GM20000 (cell line): ENCODE measurements at regions not wholly inside any gene's neighbourhood (a gene's known extent, or its start where the extent isn't known, plus 50 kb on each side); places are given as distances from the start of the nearest gene placed in this dataset.
"Not testable (repeated sequence)": the region's sequence is repeated elsewhere in the genome, so short reads cannot be mapped to it uniquely, and the experiment has no call there.

Source experiments
- DNase-seq: peaks from one replicate; pipeline ENCODE4 v3.0.0; 2012; ENCODE audit warnings: low spot score
- TF ChIP-seq, protein P1 (sequence below): IDR thresholded peaks from 2 replicates; pipeline ENCODE4 v1.5.1; 2012; ENCODE audit warnings: mild to moderate bottlenecking, control low read depth; ENCODE audit errors: extremely low read depth, missing control alignments

DNA sequence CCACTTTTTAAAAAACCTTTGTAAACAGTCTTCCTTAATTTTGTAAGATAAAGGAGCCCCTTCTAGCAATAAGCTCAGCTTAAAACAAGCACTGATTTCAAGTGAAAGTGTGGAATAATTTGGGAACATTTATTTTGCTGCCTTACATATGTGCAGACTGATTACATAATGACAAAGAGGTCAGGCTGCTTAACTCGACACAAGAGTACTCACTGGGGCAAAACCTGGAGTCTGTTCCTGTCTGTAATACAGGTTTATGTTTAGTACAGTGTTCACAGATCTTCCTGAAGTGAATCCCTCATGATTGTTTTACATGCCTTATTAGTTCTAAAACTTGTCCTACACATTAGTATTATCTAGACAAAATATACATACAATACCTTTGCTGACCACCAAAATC lies 609.8 kb downstream of the LMO7 start:
- TF ChIP-seq, protein P1, sequence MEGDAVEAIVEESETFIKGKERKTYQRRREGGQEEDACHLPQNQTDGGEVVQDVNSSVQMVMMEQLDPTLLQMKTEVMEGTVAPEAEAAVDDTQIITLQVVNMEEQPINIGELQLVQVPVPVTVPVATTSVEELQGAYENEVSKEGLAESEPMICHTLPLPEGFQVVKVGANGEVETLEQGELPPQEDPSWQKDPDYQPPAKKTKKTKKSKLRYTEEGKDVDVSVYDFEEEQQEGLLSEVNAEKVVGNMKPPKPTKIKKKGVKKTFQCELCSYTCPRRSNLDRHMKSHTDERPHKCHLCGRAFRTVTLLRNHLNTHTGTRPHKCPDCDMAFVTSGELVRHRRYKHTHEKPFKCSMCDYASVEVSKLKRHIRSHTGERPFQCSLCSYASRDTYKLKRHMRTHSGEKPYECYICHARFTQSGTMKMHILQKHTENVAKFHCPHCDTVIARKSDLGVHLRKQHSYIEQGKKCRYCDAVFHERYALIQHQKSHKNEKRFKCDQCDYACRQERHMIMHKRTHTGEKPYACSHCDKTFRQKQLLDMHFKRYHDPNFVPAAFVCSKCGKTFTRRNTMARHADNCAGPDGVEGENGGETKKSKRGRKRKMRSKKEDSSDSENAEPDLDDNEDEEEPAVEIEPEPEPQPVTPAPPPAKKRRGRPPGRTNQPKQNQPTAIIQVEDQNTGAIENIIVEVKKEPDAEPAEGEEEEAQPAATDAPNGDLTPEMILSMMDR = no peak
- no peak for DNase-seq

DNA sequence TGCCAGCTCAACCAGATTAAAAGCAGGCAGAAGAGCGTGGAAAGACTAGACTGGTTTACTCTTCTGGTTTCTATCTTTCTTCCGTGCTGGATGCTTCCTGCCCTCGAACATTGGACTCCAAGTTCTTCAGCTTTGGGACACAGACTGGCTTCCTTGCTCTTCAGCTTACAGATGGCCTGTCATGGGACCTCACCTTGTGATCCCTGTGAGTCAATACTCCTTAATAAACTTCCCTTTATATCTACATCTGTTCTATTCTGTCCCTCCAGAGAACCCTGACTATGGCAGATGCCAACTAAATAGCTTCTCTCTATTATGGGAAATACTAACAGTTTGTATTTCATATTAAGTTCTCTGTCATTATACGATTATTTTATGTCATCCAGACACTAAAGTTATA lies 609.1 kb downstream of the LMO7 start:
- DNase-seq = no peak
- TF ChIP-seq, protein P1 = no peak

DNA sequence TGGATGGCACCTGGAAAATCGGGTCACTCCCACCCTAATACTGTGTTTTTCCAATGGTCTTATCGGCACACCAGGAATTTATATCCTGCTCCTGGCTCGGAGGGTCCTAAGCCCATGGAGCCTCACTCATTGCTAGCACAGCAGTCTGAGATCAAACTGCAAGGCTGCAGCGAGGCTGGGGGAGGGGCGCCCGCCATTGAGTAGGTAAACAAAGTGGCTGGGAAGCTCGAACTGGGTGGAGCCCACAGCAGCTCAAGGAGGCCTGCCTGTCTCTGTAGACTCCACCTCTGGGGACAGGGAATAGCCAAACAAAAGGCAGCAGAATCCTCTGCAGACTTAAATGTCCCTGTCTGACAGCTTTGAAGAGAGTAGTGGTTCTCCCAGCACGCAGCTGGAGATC lies 607.0 kb downstream of the LMO7 start:
- DNase-seq = not testable (repeated sequence)

DNA sequence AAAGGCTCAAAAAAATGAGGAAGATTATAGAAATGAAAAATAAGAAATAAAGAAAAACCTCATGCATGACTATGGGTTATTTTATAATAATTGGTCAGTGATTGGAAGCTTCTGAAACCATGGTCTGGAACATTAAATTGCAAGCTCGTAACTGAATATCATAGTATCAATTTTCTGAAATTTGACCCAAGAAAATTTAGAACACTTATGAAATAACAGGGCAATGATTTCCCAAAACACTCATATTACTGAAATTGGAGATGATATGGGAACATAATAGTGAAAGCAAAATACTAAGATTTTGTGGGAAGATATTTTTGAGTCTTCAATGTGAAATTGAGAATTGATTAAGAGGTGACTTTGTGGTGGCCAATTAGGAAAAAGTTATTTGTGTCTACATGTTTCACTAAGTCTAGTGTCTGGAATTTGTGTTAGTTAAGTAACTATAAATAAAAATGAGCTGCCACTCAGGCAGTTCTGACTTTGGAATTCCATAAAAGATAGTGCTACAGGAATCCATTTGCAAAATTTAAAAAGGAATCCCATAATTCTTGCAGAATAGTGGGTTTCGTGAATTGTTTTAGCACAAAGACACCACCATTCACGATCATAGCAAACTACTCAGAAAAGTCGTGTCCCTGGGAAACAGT lies 603.0 kb downstream of the LMO7 start:
- no peak for DNase-seq
- TF ChIP-seq, protein P1 = no peak

DNA sequence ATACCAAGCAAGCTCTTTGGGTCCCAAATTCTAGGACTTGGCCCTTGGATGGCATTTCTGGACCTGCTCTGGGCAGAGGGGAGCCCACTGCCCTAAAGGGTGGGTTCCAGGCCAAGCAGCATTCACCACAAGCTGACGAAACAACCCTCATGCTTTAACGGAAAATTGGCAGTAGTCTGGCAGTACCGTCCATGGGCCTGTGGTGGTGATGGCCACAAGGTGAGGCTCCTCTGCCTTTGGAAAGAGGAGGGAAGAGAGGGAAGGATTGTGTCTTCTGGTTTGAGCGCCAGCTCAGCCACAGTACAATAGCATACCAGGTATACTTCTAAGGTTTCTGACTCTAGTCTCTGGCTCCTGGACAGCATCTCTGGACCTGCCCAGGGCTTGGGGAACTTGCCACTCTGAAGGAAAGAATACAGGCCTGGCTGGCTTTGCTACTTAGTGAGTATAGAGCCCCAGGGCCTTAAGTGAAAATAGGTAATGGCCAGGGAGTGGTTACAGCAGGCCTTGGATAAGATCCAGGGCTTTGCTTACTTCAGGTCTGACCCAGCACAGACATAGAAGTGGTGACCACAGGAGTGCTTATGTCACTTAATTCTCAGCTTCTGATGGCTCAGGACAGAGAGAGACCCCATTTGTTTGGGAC lies 595.5 kb downstream of the LMO7 start:
- DNase-seq = no peak
- TF ChIP-seq, protein P1 = no peak

DNA sequence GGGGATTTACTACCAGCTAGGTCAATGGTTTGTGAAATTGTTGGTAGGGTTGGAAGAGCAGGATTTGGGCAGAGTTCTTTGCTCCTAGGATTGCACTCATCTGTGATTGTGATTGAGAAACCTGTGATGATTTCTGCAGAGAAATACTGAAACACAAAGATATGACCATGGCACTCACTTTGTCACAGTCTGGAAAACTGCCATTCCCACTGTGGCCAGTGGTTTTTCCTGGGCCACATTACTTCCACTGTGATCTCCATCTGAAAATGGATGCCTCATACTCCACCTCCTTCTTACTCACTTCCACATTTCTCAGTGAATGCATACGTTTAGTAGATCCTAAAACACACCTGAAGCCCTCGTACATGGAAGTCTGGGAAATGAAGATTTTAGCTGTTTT lies 593.2 kb downstream of the LMO7 start:
- no peak for DNase-seq

DNA sequence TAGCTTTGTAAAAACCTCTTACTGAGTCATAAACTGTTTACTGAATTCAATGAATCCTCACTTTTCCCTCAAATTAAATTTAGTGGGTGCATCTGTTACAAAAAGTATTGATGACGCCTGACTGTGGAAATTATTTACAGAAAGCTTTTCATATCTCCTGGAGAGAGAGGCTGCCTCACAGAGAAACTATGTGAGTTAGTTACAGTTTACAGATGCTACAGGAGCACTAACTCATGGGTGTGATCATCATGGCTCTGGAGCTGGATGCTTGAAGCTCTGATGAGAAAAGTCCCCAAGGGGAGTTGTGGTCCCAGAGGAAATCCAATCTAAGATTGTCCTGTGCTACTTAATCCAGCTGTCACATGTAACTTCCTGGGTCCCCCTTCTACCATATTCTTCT lies 590.8 kb downstream of the LMO7 start:
- DNase-seq = no peak
- TF ChIP-seq, protein P1 = no peak

More for the DNA sequence above, 593.2 kb downstream of the LMO7 start:
- TF ChIP-seq, protein P1 = no peak
